SIG-M5 treated with dmso at 0.1 percent for 504 hours (cell line): ENCODE measurements at regions not wholly inside any gene's neighbourhood (a gene's known extent, or its start where the extent isn't known, plus 50 kb on each side); places are given as distances from the start of the nearest gene placed in this dataset.
"Not testable (repeated sequence)": the region's sequence is repeated elsewhere in the genome, so short reads cannot be mapped to it uniquely, and the experiment has no call there.

Experiments used
- DNase-seq: peaks from one replicate; lab custom pipeline; 2025; ENCODE audit not compliant: unreplicated experiment; lab: John Stamatoyannopoulos, UW

DNA sequence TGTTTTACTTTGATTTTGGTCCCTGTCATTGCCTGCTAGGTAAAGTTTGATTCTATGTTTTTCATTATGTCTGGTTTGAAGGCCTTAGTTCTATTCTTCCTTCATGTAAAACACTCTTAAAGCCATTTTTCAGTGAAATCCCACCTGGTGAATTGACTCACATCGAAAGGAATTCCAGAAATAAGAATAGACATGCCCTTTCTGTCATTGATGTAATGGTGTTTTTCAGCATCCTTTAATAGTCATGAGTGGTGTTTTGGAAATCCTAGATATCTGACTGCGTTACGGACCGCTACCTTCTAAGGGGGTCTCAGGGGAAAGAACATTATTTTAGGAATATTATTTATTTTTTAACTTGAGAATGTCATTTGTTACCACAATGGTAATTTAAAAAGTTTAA is 104.5 kb upstream of the ZEB2 start:
- no peak for DNase-seq

- DNase-seq, result not testable (repeated sequence)
Measured at GRCh38 chr2:144622373-144622772, 102.5 kb upstream of the ZEB2 start.

DNA sequence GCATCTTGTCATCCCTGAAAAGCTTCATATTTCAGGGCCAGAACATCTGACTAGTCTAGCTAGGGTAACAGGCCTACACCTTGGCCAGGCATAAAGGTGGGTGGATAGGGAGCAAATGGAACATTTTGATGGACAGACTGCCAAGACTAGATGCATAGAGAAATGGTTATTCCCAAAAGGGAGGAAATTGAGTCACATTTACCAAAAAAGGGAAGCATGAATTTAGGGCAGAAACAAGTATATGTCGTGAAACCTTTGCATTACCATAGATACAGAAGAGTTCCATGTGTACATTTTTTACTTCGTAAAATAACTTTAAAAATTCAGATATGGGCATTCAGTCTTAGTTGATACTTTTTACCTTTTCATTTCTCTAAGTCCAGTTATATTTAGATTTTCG is 101.3 kb upstream of the ZEB2 start:
- DNase-seq, result no peak

DNA sequence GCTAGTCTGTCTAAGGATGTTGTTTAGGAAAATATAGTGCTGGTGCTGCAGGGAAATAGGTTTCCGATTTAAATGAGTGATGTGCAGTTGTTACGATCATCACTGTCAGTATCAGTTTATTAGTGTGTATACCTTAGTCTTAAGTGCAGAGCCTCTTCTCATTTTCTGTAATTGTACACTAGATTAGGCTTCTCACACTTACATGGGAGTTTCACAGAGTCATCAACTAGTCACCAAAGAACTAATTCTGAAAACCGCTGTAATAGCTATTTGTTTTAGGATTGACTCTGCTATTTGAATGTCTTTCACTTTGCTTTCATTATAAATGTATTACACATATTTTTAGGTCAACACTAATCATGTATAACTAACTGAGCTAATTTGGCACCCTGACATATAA is 99.8 kb upstream of the ZEB2 start:
- no peak for DNase-seq

DNA sequence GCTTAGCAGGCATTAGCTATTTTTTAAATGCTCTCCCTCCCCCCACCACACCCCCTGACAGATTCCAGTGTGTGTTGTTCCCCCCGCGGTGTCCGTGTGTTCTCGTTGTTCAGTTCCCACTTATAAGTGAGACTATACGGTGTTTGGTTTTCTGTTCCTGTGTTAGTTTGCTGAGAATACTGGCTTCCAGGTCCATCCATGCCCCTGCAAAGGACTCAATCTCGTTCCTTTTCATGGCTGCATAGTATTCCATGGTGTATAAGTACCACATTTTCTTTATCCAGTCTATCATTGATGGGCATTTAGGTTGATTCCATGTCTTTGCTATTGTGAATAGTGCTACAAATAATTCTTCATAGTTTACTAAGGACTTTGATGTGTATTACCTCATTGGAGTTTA is 97.3 kb upstream of the ZEB2 start:
- DNase-seq, result not testable (repeated sequence)

GRCh38 chr2:144615866-144616565 is 96.1 kb upstream of the ZEB2 start:
- DNase-seq, result no peak

DNA sequence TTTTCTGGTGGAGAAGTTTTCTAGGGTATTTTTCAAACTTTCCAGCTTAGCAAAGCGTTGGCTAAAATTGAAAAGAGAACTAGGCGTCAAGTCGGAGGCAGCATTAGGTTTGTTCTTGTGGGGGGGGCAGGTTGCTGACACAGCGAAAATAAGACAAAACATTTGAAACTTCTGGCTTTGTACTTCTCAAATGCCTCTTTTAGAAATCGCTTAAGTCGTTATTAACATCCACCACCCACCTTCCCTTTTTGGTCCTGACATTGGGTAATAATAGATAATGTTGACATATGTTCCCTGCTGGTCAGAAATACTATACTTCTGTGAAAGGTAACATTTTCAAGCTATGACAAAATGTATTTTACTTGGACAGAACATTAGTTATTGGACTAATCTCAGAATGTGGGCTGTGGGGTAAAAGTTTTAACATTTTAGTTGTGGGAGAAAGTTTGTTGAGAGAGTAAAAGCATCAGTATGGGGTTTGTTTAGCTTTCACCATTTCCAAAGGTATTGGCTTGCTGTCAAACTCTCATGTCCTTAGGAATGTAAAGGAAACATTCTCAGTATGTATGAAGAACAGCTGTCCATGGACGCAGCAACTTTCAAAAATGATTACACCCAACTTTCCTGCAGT is 88.1 kb upstream of the ZEB2 start:
- DNase-seq, result peak; percentile 42

GRCh38 chr2:144607099-144607498 is 87.2 kb upstream of the ZEB2 start:
- no peak for DNase-seq

GRCh38 chr2:144606466-144607095 is 86.7 kb upstream of the ZEB2 start:
- no peak for DNase-seq

- no peak for DNase-seq
Measured at GRCh38 chr2:144605231-144605840, 85.4 kb upstream of the ZEB2 start.

- no peak for DNase-seq
Measured at GRCh38 chr2:144603334-144603733, 83.4 kb upstream of the ZEB2 start.

DNA sequence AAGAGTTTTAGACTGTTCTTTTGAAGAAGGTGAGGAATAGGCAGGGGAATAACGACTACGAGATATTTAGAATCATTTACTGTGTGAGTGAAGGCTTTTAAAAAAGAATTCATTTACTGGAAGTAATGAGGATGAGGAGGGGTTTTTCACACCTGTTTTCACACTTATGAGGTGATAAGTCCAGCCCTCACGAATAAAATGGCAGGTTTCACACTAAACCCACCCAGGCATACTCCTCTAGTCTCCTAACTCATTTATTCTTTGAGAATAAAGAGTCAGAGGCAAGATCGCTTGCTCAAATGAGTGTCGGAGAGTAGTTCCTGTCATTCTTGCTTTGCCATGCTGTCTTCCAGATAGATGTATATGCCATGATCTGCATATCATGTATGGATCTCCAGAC is 79.0 kb upstream of the ZEB2 start:
- DNase-seq, result no peak

DNA sequence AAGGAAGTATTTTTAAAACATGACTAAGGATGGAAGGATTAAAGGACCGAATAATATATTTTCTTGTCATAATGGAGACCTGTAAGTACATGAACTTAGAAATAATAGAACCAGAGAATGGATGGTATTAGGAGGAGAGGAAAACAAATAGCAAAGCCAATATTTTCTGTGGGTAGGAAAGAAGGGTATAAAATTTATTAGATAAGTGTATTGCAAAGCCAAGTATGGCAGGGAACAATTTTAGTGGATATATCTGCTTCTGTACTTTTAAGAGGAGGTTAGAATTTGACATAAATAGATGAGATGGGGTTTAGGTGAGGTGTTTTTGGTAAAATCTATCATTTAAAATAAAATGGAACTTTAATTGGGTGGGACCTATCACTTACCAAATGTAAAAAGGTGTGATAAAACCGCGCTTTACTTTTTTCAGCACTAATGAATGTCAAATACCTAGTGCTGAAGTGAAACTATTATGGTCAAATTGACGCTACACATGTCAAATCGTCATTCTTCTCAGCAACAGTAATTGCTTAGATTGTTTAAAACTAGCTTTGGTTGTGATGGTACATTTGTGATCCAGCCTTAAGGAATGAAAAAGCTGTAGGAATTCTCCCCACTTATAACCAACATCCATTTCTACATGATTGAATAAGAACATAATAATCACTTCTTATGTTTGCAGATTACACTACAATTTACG is 78.1 kb upstream of the ZEB2 start:
- no peak for DNase-seq

DNA sequence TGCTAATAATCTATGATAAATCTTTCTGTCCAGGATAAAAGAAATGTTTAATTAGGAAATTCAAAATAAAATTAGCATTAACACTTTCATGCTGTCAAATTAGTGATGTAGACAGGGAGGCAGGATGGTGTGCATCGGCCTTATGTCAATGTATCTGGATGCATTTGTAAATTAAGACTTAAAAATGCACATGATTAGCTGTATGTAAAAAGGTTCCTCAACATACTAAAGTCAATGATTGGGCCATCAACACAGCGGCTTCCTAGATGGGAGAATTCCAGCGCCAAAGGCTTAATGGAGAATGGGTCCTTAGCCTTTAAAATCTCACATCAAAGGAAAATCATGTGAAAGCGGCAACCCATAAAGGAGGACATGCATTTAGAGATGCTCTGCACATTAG is 77.5 kb upstream of the ZEB2 start:
- no peak for DNase-seq

GRCh38 chr2:144596073-144596871 is 76.4 kb upstream of the ZEB2 start:
- DNase-seq, result no peak

- DNase-seq, result no peak
Measured at GRCh38 chr2:144595686-144596072, 75.8 kb upstream of the ZEB2 start.

- DNase-seq, result no peak
Measured at GRCh38 chr2:144595279-144595678, 75.4 kb upstream of the ZEB2 start.

DNA sequence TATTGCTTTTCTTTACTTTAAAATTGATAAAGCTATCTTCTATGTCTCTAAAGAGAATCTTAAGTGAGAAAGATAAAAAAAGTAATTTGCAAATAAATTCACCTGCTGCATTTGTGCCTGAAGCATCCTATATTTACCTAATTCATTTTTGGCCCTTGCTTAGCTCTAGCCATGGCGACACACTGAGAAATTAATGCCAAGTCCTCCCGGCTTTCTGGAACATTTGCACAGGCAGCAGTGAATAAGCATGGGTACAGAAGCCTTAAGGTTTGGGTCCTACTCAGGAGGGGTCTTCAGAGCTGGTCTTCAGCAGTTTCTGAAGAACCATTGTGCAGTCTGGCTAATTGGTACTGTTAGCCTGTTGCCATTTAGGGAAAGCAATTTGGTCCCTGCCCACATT is 73.9 kb upstream of the ZEB2 start:
- no peak for DNase-seq

DNA sequence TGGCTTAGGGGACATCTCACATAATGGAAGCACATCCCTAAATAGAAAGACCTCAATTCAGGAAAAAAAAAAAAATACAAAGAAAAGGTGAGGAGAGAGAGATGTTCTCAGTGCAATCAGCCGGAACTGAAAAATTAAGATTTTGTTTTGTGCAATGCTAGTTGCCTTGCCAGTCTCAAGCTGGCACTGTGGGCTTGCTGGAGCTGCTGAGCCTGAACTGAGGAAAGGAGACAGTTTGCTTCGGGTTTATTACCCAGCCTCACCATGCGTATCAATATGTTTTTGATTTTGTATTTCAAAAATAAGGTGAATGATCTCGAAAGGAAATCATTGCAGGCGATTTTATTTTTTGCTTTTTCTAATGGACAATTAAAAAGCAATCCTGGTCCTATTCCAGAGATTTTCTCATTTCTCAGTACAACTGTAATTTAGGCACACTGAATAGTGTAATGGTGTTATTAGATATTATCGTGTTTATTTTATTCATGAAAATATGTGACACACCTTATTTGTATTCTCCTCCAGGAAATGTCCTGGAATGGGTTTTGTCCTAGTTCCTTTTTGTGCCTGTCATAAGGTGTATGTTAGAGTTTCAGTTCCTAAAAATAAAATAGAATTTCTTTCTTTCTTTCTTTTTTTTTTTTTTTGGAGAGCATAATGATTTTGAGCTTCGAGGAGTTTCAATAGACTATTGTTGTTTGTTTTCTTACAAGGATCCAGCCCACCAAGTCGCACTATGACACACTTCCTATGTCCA is 72.8 kb upstream of the ZEB2 start:
- DNase-seq, result no peak

DNA sequence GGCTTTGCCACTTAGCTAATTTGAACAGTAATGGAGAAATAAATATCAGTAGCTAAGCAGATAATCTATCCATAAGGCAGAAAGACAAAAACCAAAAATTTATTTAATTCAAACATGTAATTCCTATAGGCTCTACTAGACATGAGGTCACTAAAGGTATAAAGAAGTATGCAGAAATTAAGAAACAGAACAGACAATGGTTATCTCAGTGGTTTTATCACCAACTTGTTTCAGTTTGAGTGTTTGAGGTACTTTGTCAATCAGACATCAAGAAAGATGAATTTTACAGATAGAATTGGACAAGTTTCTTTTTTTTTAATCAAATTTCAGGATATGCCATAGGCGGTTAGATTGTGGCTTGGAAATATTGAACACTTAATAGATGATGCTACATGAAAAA is 67.4 kb upstream of the ZEB2 start:
- DNase-seq, result no peak
